HG03571 (cell line): ENCODE measurements at regions not wholly inside any gene's neighbourhood (a gene's known extent, or its start where the extent isn't known, plus 50 kb on each side); places are given as distances from the start of the nearest gene placed in this dataset.
"Not testable (repeated sequence)": the region's sequence is repeated elsewhere in the genome, so short reads cannot be mapped to it uniquely, and the experiment has no call there.

ENCODE experiments used
- ATAC-seq: cut with Tn5 transposase; IDR thresholded peaks from one replicate; pipeline ENCODE4 v1.9.1; 2021; ENCODE audit not compliant: unreplicated experiment

DNA sequence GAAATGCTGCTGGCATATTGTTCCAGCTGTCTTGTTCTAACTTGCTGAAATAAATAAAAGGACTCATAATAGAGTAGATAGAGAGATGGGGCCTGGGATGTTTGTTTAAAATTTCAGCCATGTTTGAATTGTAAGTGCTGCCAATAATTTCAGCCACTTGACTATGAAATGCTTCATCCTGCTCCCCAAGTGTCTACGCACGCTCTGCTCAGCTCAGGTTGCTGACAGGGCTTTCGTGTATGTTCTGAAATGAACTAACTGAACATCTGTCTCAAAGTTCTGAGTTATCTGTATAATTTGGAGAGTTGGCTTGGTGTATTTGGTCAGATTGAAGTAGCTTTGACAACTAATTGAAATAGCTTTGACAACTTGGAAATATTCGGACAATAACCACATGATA, 387.8 kb downstream of the BMP2 start:
- ATAC-seq: no peak

DNA sequence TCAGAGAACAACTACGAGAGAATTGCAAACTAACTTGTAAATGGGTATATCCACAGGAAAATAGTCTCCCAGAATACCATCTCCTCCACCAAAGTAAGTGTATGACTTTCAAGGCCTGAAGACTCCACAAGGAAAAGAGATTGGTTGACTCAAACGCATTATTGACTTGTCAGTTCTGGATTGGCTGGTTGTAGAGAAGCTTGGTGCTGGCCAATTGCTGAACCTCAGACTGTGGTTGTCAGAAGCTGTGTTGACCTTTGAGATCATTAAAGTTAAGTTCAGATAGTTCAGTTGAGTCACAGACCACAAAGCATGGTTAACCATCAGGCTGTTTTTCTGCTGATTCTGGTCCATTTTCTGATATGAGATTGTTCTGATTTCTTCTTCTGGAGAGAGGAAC, 388.3 kb downstream of the BMP2 start:
- ATAC-seq: no peak

DNA sequence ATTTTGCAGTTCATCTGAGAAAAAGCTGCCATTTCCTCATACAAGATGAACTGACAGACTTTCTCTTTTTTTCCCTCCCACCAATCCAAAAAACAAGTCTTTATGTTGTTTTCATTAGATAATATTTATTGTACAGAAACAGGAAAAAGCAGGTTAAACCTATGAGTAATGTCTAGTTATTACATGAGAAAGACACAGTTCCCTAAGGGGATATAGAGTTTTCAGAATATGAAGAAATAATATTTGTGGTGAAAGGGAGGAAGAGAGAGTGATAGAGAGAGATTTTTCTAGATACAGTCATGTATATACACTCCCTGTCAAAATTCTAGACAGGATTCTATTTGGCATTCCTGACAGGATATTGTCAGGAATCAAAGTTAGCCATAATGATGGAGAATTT, 392.4 kb downstream of the BMP2 start:
- ATAC-seq: no peak

DNA sequence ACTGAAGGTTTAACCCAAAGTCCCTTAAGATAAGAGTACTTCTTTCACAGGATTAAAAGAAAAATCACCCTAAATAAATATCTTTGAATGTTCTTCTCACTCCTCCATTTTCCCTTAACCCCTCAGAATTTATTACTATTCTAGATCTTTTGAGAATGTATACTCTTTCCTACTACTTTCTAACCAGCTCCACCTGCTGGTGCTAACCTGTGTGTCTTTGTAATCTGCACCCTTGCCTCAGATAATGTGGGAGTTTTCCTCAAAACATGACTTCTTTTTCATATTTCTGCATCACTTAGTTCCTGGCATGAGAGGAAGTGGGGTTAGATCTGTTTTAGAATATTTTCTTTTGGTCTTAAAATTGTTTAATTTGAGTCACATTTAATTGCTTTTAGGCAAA, 394.2 kb downstream of the BMP2 start:
- no peak for ATAC-seq

DNA sequence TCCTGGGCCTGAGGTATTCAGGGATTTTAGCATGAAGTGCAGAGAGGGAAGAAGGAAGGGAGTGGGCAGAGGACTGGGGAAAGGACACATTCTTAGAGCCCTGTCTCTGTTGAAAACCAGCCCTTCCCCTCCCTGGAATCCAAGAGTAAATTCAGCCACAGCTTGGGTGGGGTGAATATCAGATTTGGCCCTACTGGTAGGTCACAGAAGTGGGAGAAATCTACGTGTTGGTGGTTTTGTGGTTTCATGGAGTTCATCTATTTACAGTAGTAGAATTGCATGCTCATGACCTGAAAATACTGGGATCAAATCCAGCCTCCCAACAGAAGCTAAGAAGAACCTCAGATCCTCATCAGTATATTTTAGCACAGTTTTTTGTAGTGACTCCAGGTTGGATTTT, 404.4 kb downstream of the BMP2 start:
- ATAC-seq: no peak

DNA sequence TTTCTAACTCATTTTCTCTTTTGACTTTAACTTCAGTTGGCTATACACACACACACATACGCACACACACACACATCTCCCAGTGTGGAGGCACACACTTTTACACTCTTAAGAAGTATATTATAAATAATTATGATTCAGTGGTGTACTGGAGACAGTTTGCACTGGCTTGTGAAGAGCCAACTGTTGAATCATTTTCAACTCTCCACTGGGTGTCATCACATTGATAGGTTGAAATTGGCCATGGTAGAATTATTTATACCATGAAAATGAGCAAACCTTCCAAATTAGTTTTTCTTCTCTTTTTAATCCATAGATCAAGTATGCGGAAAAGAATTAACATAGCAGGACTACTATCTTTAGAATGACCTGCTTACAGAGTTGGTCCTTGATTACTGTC, 407.1 kb downstream of the BMP2 start:
- ATAC-seq: no peak

DNA sequence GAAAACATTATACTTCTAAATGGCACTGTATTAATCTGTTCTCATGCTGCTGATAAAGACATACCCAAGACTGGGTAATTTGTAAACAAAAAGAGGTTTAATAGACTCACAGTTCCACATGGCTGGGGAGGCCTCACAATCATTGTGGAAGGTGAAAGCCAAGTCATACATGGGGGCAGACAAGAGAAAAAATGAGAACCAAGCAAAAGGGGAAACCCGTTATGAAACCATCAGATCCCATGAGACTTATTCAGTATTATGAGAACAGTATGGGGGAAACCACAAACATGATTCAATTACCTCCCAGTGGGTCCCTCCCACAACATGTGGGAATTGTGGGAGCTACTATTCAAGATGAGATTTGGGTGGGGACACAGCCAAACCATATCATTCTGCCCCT, 408.3 kb downstream of the BMP2 start:
- not testable (repeated sequence) for ATAC-seq

DNA sequence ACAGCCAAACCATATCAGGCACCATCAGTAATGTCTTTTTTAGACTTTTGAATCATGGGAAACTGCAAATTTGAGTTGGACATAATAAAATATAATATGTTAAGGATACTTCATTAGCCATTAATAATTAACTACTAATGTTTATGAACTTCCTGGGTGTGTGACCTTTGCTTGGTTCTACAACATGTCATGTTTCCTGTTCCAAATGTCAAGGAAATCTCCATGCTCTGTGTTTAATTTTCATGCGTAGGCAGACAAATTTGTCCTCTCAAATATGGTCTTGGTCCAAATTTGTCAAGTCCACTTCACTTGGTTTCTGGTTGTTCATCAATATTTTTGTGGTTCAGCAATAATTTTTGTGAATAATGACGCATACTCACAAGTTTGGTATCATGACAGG, 410.5 kb downstream of the BMP2 start:
- ATAC-seq: no peak

DNA sequence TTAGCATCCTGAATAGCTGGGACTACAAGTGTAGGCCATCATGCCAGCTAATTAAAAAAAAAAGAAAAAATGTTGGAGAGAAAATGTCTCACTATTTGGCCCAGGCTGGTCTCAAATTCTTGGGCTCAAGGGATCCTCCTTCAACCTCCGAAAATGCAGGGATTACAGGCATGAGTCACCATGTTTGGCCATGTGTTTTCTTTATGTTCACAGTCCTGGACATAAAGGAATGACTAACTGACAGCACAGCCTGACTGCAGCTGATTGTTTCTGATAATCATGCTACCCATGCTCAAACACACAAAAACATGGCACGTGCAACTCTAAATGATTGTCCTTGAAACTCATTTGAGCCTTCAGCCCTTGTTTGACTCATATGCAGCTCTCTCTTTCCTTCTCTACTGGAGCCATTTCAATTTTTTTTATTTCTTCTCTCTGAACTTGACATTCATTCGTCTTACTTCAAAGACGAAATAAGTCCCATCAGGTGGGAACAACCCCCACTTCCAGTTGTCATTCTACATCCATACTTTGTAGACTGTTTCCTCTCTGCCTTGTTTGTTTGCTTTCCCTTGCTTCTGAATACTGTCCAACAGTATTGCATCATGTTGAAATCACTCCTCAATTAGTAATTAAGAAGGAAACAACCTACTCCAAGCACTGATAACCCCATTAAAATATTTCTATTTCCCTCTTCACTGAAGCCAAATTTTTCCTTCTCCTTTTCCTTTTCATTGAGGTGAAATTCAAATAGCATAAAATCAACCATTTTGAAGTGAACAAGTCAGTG, 413.0 kb downstream of the BMP2 start:
- no peak for ATAC-seq

DNA sequence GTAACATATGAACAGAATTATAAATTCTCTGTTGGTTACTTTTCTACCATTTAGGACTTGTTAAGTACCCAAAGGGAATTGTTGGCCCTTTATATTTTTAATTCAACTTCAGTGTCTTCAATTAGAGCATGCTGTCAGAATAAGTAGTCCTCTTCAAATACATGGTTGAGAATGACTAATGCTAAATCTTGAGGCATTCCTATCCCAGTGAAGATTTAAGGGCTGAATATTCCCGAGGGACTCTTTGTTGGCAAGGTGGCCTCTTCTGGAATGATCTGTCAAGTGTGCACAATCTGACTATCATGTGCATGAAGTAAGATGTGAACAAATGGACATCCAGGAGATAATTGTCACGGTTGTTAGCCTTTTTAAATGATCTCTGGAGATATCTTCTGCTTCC, 421.7 kb downstream of the BMP2 start:
- no peak for ATAC-seq

DNA sequence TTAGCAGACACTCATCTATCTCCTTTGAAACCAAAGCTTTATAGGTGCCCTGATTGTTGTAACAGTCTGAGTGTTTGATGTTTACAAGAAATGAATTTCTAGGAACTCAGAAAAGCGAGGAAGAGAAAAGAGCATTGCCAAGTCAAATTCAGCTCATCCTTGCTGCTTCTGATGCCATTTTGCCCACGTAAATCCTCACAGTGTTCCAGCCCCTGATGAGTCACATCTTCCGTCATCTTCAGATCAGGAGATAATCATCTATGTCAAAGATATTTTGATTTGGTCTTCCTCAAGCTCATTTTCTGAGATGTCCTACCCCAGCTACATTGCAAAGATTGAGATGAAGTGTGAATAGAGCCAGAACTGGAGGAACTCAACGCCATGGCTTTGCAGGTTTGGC, 426.2 kb downstream of the BMP2 start:
- ATAC-seq: no peak

DNA sequence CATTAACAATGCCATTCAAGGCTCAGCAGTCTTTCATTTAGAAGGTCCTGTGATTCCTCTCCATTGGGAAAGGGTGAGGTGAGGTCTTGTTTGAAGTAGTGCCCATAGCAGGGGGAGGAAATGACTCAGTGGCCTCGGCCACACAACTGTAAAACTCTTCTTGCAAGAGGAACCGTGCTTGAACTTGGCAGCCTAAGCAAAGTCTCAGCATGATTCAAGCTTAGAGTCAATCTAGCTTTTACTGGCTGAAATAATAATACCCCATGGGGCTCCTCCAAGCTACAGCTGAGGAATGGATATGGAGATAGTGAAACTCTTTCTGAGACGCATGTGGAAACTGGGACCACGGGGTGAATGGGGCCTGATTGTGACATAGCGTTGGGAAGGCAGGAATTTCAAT, 428.2 kb downstream of the BMP2 start:
- ATAC-seq: no peak

DNA sequence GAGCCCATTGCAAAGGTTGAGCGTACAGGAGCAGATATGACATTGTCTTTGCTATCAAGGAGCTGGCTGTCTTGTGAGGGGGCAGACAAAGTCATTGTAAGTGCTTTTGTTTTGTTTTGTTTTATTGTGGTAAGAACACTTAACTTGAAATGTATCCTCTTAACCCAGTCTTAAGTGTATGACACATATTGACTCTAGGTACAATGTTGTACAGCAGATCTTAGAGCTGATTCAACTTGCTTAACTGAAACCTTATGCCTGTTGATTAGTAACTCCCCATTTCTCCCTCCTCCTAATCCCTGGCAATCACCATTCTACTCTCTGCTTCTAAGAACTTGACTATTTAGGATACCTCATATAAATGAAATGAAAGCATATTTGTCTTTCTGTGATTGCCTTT, 429.0 kb downstream of the BMP2 start:
- no peak for ATAC-seq

DNA sequence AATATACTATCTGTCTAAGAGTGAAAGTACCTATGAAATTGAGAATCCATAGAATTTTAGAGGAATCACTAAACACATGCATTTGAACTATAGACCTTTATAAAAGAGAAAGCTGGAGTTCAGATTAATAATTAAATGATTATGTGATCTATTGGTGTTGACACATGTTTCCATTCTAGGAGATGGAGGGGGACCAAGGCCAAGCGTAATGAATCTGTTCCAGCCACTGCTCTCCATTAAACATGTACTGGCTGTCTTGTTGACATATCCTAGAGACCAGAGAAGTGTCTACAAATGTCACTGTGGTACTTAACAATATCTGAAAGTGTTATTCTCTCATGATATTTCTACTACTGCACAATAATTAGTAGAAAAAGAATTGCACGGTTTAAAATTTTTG, 432.4 kb downstream of the BMP2 start:
- no peak for ATAC-seq

DNA sequence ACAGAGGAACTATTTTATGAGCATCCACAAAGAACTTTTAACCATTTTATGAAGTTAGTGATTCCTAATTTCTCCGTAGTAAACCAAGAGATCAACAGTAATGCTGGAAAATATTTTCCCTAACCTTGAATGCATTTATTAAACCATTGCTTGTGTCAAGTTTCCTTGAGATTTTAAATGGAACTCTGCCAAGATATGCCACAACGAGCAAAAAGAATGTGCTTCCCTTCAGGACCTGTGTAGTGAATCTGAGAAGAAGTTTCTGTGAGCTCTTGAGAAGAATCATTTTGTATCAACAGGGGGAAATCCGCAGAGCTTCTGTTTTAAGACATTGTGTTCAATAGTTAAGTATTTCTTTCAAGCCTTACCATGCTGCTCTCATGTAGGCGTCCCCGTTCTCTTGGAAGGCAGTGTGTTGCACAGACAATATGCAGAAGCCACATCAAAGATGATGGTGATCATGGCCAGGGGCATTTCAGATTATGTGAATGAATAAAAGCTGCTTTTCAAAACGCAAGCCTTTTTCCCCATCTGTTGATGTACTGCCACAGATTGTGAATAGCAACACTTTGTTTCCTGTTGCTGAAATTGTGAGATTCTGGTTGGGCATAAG, 439.8 kb downstream of the BMP2 start:
- ATAC-seq: no peak

DNA sequence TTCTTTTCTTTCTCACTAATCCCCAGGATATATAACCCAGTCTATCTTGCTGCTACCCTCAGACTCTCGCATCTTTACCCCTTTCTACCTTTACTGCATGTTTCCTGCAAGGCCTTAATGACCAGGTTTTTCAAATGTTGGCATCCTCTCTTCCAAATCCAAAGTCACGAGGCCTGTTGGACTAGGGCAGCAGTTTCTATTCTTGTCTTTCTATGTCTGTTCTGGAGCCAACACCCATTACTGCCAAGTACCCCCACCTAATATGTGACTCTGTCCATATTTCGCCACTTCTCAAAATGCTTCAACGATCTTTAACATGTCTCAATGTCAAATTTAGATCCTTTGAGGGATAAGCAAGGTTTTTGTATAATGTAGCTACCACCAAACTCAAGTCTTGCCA, 443.4 kb downstream of the BMP2 start:
- ATAC-seq: no peak

DNA sequence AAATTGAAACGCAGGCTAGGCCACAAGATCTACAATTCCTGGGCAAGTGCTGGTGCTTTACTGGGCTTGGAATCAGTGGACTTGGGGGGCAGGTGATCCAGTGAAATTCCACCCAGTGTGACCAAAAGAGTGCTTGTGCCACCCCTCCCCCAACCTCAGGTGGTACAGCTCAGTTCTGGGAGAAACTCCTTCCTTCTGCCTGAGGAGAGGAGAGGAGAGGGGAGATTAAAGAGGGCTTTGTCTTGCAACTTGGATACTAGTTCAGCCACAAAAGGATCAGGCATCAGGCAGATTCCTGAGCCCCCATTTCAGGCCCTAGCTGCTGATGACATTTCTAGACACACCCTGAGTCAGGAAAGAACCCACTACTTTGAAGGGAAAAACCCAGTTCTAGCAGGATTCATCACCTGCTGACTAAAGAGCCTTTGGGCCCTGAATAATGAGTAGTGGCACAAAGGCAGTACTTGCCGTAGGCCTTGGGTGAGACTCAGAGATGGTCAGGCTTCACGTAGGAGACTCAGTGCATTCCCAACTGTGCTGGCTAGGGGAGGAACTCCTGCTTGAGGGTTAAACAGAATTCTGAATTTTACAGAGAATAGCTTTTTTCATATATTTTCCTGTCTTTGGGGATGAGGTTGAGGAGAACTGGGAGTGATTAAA, 446.7 kb downstream of the BMP2 start:
- ATAC-seq: no peak

DNA sequence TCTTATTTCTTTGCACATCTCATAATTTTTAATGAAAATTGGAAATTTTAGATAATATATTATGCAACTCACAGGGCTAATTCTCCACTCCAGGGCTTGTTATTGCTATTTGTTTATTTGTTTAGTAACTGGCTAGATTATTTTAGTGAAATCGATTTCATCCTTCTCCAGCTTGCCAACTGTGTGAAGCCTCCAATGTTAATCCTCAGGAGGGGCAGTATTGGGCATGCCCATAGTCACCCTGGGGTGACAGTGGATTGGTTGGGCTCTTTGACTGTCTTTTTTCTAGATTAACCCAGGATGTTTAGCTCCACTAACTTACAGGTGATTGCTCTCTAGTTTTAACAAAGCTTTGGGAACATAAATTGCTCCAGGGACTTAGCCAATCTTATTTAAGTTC, 450.1 kb downstream of the BMP2 start:
- no peak for ATAC-seq

DNA sequence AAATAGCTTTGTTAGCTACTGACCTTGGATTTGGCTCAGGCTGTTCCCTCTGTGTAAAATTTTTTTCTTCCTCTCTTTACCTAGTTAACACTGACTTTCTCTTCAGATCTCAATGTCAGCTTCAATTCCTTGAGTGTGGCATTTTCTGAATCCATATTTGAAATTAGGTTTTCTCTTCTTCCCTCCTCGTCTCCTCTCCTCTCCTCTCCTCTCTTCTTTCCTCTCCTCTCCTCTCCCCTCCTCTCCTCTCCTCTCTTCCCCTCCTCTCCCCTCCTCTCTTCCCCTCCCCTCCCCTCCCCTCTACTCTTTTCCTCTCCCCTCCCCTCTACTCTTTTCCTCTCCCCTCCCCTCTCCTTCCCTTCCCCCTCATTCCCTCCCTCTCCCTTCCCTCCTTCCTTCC, 453.3 kb downstream of the BMP2 start:
- no peak for ATAC-seq

DNA sequence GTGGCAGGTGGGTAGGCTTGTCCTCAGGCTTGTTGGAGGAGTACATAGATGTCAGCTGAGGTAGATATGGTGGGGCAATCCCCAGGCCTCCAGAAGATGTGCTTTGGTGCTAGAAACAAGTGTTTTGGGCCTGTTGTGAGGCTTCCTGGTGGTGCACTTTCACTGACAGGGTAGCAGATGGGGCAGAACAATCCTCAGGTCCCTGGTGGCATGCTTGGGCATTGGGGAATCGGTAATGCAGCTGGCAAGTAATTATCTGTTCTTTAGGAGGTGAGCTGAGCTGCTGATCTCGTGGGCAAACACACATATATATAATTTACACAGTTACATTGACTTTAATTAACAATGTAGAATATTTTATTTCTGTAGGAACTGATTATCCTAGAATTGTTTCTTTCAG, 458.7 kb downstream of the BMP2 start:
- no peak for ATAC-seq

DNA sequence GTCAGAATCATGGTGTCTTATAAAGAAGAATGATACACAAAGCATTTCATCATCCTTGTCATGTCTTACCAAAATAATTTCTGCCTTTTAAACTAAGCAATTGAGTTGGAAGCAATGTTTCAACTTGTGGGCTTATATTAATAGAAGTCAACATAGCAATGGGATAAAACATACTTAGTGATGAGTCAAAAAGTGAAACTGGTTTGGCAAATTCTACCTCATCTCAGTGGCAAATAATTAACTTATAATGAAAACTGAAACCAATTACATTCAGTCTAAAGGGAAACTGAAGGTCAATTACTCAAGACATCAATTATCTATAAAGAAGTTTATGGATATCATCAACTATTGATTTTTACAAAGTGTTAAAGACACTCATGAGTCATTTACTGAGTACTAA, 463.8 kb downstream of the BMP2 start:
- peak; percentile 76 for ATAC-seq

DNA sequence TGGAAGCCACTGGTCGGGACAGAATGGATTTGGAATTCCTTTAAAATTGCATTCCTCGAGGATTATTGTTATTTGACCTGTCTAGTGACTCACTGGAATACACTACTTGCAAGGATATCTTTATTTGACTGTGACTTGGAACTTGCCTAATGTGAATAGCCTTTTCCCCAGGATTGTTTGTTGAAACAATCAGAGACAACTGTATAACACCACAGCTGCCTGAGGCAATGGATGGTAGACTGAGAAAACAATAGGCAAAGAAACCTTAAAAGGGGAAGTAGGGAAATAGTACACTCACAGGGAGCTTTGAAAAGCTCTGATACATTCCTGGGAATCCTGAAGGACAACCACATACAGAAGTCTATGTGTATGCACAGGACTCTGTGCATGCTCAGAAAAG, 465.3 kb downstream of the BMP2 start:
- ATAC-seq: no peak
